Stimulated activated CD4-positive, alpha-beta T cell treated with anti-CD3 and anti-CD28 coated beads, Interleukin-2, amount 100 ng/mL, for 48 hours (primary cell): ENCODE measurements at regions not wholly inside any gene's neighbourhood (a gene's known extent, or its start where the extent isn't known, plus 50 kb on each side); places are given as distances from the start of the nearest gene placed in this dataset.

Source experiments
- DNase-seq, 2 donors: peaks; one replicate each; pipeline ENCODE4 v3.0.0-alpha.2; 2020

GRCh38 chr5:96016216-96016615 is 54.6 kb upstream of the ELL2 start:
- no peak for DNase-seq

DNA sequence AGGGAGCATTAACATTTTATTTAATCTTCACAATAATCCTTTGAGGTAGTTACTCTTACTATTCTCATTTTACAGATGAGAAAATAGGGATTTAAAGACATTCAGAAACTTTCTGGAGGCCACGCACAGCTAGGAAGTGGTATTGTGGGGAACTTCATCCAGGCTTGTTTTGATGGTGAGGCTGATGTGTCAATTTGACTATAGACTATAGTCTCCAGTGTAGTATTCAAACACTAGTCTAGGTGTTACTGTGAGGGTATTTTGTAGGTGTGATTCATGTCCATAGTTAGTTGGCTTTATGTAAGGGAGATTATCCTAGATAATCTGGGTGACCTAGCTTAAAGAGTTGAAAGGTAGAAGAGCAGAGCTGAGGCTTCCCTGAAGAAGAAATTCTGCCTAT is 54.1 kb upstream of the ELL2 start:
- no peak for DNase-seq

DNA sequence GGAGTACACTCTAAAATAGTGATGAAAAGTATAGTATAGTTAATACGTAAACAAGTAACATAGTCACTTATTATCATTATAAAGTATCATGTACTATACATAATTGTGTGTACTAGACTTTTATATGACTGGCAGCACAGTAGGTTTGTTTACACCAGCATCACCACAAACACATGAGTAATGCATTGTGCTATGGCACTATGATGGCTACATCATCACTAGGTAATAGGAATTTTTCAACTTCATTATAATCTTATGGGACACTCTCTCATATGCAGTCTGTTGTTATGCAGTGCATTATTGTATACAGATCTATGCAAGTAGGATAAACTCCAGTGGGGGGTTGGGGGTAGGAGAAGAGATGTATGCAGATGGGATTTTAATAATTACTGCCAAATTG is 52.7 kb upstream of the ELL2 start:
- DNase-seq, result no peak

- DNase-seq, result no peak
Measured at GRCh38 chr5:96013254-96013653, 51.6 kb upstream of the ELL2 start.

- no peak for DNase-seq
Measured at GRCh38 chr5:96012399-96012798, 50.7 kb upstream of the ELL2 start.
